Cardiac septum (tissue), 1 donor: ENCODE measurements at regions not wholly inside any gene's neighbourhood (a gene's known extent, or its start where the extent isn't known, plus 50 kb on each side); places are given as distances from the start of the nearest gene placed in this dataset.

Experiments
- DNase-seq: peaks from one replicate; pipeline ENCODE4 v3.0.0-alpha.2; 2020; ENCODE audit warnings: low spot score
- intact Hi-C: fragments of 100-400 bp; cut with DNase I; formaldehyde crosslinking; loops from one replicate; pipeline ENCODE4 v1.14.0; 2022
- donor health status: DM: no; HTN: no; CAD: no.

DNA sequence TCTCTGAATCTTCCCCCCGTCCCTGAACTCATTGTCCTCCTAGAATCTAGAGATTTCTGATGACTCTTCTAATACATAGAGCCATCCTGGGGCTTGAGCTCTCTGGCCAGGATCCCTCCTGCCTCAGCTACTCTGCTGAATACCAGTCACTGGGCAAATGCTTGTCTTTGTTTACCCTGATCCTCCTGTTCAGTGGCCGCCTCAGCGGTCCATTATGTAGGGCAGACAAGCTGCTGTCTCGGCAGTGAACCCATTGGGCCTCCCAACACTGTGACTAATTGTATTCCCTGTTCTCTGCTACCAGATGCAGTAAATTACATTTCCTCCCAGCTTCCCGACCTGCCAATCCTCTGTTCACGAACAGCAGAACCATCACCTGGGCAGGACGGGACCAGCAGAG lies 151.6 kb downstream of the PALM2AKAP2 start:
- intact Hi-C loops: no loop called here

DNA sequence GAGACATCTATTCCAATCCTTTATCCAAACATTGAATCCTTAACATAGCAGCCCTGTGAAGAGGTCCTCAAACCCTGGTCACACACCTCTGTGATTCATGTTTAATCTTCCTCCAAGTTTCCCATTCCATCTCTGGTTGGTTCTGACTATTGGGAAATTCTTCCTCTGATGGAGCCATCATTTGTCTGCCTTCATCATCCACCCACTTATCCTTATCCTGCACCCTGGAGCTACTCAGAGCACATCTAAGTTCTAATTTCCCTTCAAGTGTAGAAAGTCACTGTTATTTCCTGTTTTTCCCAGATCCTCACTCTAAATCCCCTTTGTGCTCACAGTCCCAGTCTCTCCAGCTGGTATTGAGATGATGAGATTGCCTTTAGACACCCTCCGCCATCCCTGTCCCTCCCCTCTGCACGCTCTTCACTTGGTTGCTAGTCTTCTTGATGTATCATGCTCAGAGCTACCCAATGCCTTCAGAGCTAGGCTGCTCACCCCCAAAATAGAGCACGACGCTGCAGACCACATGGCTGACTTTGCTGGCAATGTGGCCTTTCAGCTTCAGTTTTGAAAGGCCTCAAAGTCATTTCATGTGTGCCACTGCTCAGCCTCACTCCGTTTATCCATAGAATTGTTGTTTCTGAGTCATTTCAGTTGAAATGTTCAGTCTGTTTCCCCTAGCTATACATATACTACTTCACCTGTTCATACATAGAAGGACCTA lies 154.3 kb downstream of the PALM2AKAP2 start:
- intact Hi-C loops: no loop called here
- DNase-seq: no peak

More for the DNA sequence above, 151.6 kb downstream of the PALM2AKAP2 start:
- no peak for DNase-seq

DNA sequence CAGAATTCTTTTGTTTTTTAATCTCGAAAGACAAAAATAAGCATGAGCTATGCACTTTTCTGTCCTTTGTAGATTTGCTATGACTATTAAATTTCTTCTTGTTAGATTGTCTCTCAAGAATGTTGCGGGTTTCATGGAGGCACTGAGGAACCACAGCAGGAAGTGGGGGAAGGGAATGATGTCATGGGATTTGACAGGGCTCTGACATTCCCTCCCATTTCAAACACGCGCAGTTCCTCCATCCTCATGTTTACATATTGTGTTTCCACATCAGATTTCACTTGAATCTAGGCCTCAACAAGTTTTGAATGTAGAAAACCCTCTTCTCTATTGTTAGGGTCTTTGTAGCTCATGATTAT lies 154.8 kb downstream of the PALM2AKAP2 start:
- intact Hi-C loops: no loop called here
- DNase-seq: no peak

DNA sequence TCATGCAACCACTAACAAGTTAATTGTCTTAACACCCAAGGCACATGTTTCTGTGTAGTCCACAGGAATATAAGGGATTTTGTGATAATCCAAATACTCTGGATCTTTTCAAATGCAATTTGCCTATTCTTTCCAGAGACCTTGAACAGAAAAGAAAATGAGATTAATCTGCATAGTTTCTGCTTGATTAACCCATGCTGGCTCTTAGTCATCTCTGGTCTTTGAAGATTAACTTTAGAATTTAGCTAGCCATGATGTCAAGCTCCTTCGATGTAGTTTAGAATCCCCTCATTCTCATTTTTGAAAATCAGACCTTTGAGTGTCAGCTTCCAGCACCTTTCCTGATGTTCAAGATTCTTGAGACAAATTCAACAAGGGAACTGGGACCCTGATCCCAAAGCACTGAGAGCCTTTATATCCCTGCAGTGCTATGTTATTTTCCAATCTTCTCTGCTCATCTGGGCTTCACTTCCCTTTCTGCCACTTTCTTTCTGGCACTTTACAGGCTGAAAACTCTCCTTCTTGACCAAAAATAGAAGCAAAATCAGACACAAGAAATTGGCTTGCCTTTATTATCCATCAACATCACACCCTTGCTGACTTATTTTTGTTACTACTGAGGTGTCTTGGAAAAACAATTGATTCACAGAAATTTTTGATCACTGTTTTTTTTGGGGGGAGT lies 155.5 kb downstream of the PALM2AKAP2 start:
- DNase-seq: no peak
- intact Hi-C loops: no loop called here

DNA sequence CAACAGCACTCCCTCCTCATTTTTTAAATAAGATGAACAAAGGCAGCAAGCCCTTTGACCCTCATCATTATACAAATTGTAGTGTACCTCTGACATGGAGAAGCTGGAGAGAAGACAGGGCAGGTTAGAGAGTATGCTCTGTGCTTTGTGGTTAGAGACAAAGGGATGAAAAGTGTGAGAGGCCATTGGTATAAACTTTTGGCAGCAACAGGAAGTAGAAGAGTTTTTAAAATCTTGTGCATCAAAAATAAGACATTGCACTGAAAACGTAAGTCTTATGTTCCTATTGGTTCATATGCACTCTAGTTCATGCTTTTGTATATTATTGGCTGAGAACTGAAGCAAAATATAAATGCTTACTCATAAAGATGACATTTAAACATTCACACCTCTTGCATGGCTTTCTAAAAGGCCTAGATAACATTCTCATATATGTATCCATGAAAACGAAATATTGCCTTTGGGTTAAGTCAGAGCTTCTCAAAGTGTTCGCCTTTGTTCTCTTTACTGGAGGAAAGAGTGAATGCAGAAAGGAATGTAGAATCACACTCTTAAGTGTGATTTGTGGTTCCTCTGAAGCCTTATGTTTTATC lies 158.0 kb downstream of the PALM2AKAP2 start:
- DNase-seq: no peak
- intact Hi-C loops: no loop called here

DNA sequence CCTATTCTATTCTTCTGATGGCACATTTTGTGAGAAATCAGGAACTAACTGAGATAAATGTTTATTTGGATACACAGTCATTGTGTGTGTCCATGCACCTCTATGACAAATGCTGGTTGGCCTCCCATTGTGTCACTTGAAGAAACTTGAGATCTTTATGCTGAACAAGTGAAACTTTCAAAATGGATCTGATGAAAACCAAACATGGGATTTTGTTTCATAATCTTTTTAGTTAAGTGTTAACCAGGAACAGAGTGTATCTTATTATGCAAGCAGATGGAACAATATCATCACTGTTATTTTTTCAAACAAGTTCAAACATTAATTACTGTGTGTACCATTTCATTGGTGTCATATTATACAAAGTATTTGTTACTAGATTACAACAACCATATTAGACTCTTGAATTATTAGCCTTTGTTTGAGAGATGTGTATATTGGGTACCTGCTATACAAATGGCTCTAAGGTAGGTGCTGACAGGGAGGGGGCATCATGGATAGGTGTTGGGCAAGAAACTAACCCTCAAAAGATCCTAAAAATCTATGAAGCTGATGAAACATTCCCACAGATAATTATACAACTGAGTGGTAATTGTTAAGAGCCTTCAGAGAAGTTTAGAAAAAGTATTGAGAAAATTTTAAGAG lies 159.8 kb downstream of the PALM2AKAP2 start:
- DNase-seq: no peak
- intact Hi-C loops: no loop called here

DNA sequence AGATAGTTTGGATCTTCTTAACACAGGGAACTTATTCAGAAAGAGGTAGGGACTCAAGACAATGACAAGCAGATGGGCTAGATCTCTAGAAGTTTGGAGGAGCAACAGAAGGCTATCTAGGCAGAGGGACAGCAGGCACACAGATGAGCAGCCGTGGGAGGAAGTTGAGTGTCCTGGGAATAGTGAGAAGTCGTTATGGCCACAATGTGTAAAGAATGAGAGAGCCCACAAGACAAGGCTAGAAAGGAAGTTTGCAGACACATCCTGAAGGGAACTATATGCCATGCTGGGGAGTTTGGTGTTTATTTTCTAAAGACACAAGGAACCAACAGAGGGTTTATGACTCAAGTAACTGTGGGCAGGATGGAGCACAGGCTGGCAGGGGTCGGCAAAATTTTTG lies 160.6 kb downstream of the PALM2AKAP2 start:
- no peak for DNase-seq
- intact Hi-C loops: no loop called here

DNA sequence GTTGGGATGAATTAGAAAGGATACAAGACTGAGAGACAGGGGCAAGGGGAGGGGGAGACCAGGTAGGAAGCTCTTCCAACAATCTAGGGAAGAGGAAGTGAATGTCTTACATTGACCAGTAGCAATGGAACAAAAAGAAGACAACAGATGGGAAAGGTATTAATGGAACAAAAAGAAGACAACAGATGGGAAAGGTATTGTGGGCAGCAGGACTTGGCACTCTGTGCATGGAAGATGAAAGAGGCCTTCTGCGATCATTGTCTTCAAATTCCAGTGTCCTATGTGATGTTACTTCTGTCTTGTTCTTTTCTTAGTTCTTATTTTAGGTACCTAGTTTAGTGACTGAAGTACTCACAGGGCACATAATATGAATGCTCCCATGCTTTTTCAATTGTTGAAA lies 161.8 kb downstream of the PALM2AKAP2 start:
- intact Hi-C loops: no loop called here
- DNase-seq: no peak

DNA sequence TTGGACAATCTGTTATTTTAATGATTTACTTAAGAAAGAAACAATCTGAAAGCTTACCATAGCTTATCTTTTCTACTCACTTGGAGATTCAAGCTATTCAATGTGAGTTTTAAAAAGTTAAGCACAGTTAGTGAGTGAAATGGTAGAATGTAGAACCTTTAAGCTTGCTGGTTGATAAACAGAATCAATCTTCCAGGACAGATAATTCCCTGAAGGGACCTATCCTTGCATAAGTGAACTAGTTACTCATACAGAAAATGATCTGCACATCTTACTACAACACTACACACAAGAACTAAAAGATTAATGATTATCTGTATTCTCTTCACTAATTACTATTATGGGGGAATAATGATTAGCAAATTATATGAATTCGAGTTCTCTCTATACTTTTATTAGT lies 165.6 kb downstream of the PALM2AKAP2 start:
- intact Hi-C loops: no loop called here
- DNase-seq: no peak

DNA sequence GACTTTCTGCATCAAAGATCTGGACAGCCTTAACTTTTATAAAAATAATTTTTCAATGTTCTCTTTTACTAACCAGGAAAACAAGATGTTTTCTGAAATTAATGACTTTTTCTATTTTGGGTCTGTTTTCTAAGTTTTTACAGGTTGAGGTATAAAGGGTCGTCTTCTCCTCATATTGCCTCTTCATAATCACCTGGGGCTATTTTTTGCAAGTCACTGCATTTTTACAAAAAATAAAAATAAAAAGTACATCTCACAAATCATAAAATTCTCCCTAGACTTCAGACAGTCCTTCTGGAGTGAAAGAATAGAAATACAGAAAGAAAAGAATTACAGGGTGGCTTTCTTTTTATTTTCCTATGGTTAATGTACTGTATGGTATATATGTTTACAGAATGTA lies 168.5 kb downstream of the PALM2AKAP2 start:
- no peak for DNase-seq
- intact Hi-C loops: no loop called here

DNA sequence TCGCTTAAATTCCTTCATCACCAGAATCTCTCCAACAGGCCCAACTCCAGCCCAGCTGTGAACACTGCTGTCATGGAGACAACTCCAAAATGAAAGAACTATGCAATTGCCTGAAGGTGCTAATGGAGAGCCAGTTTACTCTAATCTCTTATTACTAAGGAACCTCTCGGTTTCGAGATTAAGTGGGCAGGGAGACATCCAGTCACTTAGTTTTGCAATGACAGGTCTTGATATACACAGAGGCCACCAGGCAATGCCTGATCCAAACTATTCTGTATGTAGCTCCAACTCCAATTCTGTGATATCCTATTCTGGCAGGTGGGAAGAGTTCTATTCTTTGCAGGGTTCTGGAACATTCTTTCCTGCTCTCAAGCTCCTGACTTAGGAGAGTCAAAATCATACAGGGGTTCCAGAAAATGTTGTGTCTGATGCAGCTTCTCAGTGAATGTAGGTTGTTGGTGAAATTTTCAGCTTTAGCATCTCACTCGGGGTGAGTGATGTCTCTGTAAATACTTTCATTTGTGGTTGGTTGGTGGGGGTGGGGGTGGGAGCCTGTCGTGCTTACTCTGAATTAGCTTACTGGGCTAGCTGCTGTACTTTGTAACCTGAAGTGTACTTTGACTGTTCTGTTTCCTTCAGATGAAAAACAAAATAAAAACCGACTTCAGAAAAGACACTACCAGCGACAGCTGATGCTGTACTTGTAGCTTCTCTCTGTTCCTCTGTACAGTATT lies 170.9 kb downstream of the PALM2AKAP2 start:
- intact Hi-C loops: no loop called here
- no peak for DNase-seq

DNA sequence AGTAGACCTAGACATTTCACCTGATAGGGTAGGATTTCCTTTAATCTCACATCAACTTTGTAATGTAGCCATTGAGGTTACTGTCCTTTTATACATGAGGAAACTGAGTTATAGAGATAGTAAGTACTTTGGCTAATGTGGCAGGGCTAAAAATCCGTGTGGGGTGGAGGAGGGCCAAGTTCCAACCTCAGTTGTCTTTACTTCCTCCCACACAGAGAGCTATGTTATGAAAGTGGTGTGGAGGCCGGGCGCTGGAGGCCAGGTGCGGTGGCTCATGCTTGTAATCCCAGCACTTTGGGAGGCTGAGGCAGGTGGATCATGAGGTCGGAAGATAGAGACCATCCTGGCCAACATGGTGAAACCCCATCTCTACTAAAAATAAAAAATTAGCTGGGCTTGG lies 173.3 kb downstream of the PALM2AKAP2 start:
- no peak for DNase-seq
- intact Hi-C loops: no loop called here

DNA sequence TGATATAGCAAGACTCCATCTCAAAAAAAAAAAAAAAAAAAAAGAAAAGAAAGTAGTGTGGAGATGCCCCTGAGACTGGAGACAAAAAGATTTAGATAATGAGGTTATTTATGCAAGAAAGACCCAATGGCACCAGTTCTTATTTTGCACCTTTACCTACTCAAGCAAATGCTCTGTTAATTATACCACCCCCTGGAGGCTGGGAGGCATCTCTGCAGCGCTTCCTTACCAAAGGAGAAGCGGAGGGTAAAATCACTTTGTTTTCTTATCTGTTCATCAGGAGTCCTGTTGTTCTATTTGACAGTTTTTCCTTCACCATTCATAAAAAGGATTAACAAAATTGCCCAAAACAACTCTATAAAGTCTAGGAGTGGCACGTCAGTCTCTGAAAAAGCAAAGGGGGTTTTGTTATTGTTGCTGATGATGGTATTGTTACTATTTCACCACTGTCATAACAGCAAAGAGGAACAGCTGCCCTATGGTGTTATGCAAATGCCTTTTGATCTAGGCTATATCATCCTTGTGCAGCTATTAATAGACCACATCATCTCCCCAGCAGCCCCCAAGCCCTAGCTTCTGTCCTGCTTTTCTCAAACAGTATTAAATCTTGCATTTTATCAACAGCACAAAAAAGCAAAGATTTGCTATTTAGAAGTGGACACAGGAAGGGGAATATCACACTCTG lies 174.0 kb downstream of the PALM2AKAP2 start:
- no peak for DNase-seq
- intact Hi-C loops: no loop called here

DNA sequence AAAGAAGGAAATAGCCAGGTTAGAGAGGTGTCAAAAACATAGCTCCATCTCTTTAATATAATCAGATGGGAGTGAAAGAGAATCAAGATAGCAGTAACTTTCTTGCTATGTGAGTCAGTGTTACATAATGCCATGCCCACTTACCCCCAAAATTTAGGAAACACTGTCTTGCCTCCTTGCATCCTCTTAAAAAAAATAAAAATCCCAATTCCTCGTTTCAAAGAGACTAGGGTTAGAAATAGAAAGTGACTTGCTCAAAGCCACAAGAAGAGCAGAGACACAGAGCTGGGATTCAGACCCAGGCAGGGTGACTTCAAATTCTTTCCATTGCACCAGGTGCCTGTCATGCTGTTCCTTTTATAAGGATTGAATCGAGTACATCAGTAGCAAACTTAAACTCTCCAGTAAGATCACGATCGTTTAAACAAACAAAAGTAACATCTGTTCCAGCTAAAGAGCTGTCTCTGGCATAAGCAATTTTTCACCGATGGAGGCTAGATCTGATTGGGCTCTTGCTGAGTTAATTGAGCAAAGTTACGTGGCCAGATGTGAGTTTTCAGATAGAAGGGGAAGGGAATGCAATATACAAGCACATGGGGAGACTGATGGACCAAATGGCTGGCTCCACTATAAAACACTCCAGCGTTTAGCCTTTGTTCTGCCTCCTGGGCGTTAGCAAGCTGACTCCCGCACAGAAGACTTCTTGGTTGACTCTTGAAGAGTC lies 176.9 kb downstream of the PALM2AKAP2 start:
- no peak for DNase-seq
- intact Hi-C loops: loop anchor here (5.0 kb wide), 1 partner anchor 35 kb away; no protein-coding TSS in a partner anchor

DNA sequence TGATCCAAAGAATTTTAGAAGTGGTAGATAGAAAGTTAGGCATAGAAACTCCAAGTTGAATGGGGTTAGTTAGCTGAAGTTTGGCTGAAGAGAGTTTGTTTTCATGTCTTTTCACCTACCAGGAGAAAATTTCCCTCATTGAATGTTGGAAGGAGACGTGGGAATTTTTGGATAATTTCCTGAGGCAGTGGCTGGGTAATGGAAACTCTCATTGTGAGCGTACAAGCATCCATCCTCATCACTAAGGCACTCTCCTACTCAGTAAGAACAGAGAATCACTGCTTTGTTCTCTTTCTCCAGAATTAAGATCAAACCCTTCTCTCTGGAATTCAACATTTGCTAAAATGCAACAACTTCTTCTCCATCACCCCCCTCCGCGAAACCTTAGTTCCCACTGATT lies 179.7 kb downstream of the PALM2AKAP2 start:
- DNase-seq: no peak
- intact Hi-C loops: loop anchor here (5.0 kb wide), 1 partner anchor 37 kb away; no protein-coding TSS in a partner anchor

DNA sequence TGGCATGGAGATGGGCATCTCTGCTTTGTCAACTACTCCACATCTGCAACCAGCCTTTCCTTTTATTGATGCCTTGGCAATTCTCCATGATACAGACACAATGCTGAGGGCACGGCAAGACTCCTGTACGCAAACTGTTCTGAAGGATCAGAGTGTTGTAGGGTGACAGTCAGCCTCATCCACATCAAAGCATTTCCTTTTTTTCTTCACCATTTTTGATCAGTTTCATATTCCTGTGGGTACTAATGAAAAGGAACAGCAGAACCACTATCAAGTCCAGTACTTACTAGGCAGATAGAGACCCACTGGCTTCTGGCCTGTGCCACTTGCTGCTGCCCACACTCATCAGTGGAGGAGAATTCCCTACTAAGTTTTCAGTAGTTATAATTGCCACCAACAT lies 181.6 kb downstream of the PALM2AKAP2 start:
- intact Hi-C loops: no loop called here
- no peak for DNase-seq

DNA sequence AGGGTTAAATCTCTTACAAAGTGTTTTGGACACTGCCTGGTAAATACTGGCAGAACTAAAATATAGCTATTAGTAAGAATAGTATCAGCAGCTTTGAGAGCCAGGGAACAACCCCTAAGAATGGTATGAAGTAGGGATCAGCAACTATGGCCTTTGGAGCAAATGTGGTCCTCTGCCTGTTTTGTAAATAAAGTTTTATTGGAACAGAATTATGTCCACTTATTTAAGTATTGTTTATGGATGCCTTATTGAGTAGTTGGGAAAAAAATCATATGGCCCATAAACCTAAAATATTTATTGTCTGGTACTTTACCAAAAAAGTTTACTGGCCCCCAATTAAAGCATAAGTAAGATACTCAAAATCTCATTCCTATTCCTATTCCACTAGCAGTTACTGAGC lies 182.2 kb downstream of the PALM2AKAP2 start:
- DNase-seq: no peak
- intact Hi-C loops: no loop called here

DNA sequence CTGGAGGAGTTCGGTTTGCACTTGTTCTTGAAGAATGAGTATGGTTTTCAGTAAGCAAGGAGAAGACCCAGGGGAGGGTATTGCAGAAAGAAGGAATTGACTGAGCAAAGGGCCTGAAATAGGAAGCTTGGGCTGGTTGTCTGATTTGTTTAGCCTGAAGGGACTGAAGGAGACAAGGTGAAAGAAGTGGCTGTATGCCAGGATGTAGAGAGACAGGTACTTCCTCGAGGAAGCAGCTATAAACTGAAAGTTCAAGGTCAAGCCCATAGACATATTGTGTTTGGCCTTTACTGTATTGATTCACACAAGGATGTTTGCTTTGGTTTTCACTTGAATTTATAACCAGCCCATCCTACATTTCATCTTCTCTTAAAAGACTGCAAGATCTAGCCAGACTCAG lies 183.1 kb downstream of the PALM2AKAP2 start:
- intact Hi-C loops: no loop called here
- no peak for DNase-seq
